ENCODE measurements at regions not wholly inside any gene's neighbourhood (a gene's known extent, or its start where the extent isn't known, plus 50 kb on each side); places are given as distances from the start of the nearest gene placed in this dataset.

DNA sequence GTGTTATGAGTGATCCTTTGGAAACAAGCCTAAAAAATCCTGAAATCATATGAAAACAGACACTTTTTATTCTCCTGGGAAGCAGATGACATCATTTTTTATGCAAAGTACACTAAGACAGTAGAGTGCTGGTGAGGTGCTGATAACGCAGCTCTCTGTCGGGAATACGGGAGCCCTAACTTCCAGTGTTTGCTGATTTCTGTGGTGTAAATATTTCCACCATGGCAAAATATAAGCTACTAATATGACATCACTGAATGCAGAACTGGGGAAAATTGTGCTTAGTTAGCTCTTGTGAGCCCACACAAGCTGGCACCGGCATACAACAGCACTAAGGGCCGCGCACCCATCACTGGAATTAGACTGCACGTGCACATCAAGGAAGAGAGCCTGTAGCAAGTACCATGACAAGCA lies 82.6 kb downstream of the FAM76B start:
- TF ChIP-seq, protein P1, sequence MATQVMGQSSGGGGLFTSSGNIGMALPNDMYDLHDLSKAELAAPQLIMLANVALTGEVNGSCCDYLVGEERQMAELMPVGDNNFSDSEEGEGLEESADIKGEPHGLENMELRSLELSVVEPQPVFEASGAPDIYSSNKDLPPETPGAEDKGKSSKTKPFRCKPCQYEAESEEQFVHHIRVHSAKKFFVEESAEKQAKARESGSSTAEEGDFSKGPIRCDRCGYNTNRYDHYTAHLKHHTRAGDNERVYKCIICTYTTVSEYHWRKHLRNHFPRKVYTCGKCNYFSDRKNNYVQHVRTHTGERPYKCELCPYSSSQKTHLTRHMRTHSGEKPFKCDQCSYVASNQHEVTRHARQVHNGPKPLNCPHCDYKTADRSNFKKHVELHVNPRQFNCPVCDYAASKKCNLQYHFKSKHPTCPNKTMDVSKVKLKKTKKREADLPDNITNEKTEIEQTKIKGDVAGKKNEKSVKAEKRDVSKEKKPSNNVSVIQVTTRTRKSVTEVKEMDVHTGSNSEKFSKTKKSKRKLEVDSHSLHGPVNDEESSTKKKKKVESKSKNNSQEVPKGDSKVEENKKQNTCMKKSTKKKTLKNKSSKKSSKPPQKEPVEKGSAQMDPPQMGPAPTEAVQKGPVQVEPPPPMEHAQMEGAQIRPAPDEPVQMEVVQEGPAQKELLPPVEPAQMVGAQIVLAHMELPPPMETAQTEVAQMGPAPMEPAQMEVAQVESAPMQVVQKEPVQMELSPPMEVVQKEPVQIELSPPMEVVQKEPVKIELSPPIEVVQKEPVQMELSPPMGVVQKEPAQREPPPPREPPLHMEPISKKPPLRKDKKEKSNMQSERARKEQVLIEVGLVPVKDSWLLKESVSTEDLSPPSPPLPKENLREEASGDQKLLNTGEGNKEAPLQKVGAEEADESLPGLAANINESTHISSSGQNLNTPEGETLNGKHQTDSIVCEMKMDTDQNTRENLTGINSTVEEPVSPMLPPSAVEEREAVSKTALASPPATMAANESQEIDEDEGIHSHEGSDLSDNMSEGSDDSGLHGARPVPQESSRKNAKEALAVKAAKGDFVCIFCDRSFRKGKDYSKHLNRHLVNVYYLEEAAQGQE (IDR thresholded peaks at IDR 0.05; ENCODE audit: insufficient read depth in 1 of 2, low read depth in 2 of 2, low read length in 2 of 2): no peak
- no peak for TF ChIP-seq POLR2AphosphoS5 (IDR thresholded peaks at IDR 0.05; ENCODE audit: low read depth, low read length)
- no peak for TF ChIP-seq TAF1 (IDR thresholded peaks at IDR 0.05; ENCODE audit: borderline replicate concordance, insufficient read depth, low read length)
